AG04449 (cell line): ENCODE measurements at regions not wholly inside any gene's neighbourhood (a gene's known extent, or its start where the extent isn't known, plus 50 kb on each side); places are given as distances from the start of the nearest gene placed in this dataset.

ENCODE experiments used
- CTCF ChIA-PET: fragments of 350-600 bp; formaldehyde crosslinking; extraction: SDS; loops from one replicate; lab custom pipeline; 2021; ENCODE audit warnings: antibody characterized with exemption; lab: Yijun Ruan, JAX
- POLR2A ChIA-PET: fragments of 400-600, 350-600 bp; formaldehyde crosslinking; extraction: SDS; loops from one replicate; lab custom pipeline; 2020; ENCODE audit warnings: antibody characterized with exemption, inconsistent platforms; lab: Yijun Ruan, JAX
- DNase-seq: peaks from one replicate; pipeline ENCODE4 v3.0.0-alpha.2; 2010; ENCODE audit warnings: low read depth, low spot score
- H3K4me3 ChIP-seq: 2 replicates; pipeline ENCODE4 v1.5.1; 2011; ENCODE audit warnings: low read depth, mild to moderate bottlenecking, control low read depth, low read length
- CTCF ChIP-seq: IDR thresholded peaks from one replicate; pipeline ENCODE4 v1.5.1; 2011; ENCODE audit warnings: mild to moderate bottlenecking, moderate library complexity, low read length, control low read depth, inconsistent platforms; ENCODE audit not compliant: insufficient read depth; ENCODE audit errors: missing control alignments

GRCh38 chr15:95606551-95606950 is 723.9 kb upstream of the NR2F2 start:
- POLR2A ChIA-PET: no interaction called here
- DNase-seq: no peak
- TF ChIP-seq CTCF: no peak
- CTCF ChIA-PET: no interaction called here
- H3K4me3 ChIP-seq: no peak overlapping the region

GRCh38 chr15:95608371-95608770 is 722.1 kb upstream of the NR2F2 start:
- no peak for DNase-seq
- no peak for TF ChIP-seq CTCF
- POLR2A ChIA-PET: no interaction called here
- CTCF ChIA-PET: no interaction called here
- H3K4me3 ChIP-seq: no peak overlapping the region

GRCh38 chr15:95609096-95609495 is 721.4 kb upstream of the NR2F2 start:
- CTCF ChIA-PET: no interaction called here
- no peak for TF ChIP-seq CTCF
- POLR2A ChIA-PET: no interaction called here
- no peak for DNase-seq
- H3K4me3 ChIP-seq: no peak overlapping the region

GRCh38 chr15:95610945-95611344 is 719.6 kb upstream of the NR2F2 start:
- POLR2A ChIA-PET: no interaction called here
- DNase-seq: no peak
- TF ChIP-seq CTCF: no peak
- CTCF ChIA-PET: no interaction called here
- no peak overlapping the region for H3K4me3 ChIP-seq

- H3K4me3 ChIP-seq: no peak overlapping the region
- no peak for TF ChIP-seq CTCF
- ChIA-PET CTCF (no interaction called here), POLR2A (no interaction called here)
- DNase-seq: no peak
Measured at GRCh38 chr15:95615436-95615835, 715.1 kb upstream of the NR2F2 start.

GRCh38 chr15:95616306-95616705 is 714.2 kb upstream of the NR2F2 start:
- TF ChIP-seq CTCF: no peak
- DNase-seq: no peak
- POLR2A ChIA-PET: no interaction called here
- CTCF ChIA-PET: no interaction called here
- H3K4me3 ChIP-seq: no peak overlapping the region
